ENCODE measurements at regions not wholly inside any gene's neighbourhood (a gene's known extent, or its start where the extent isn't known, plus 50 kb on each side); places are given as distances from the start of the nearest gene placed in this dataset.

- DNase-seq (ENCODE audit: low spot score in 2 of 2): no peak
- H3K27ac ChIP-seq: no peak overlapping the region
- H3K36me3 ChIP-seq: no peaks in the 10 kb centered on the region
- H3K4me1 ChIP-seq: no peaks in the 10 kb centered on the region
- H3K4me3 ChIP-seq: no peak overlapping the region
- H3K27me3 ChIP-seq: no peaks in the 10 kb centered on the region
- TF ChIP-seq CTCF (IDR thresholded peaks at IDR 0.05): no peak
- no peaks in the 10 kb centered on the region for H3K9me3 ChIP-seq
- intact Hi-C loops (cut with DNase I): no loop called here
Observed at GRCh38 chr7:113301983-113302382, 183.6 kb upstream of the SMIM30 start.

GRCh38 chr7:113301141-113301540 lies 182.8 kb upstream of the SMIM30 start:
- no peak for TF ChIP-seq CTCF (IDR thresholded peaks at IDR 0.05)
- H3K4me3 ChIP-seq: no peak overlapping the region
- H3K9me3 ChIP-seq: no peaks in the 10 kb centered on the region
- intact Hi-C loops (cut with DNase I): no loop called here
- no peaks in the 10 kb centered on the region for H3K36me3 ChIP-seq
- H3K4me1 ChIP-seq: no peaks in the 10 kb centered on the region
- no peaks in the 10 kb centered on the region for H3K27me3 ChIP-seq
- DNase-seq (ENCODE audit: low spot score in 2 of 2): no peak
- no peak overlapping the region for H3K27ac ChIP-seq

- H3K4me1 ChIP-seq: no peaks in the 10 kb centered on the region
- no peak for TF ChIP-seq CTCF (IDR thresholded peaks at IDR 0.05)
- no peaks in the 10 kb centered on the region for H3K27me3 ChIP-seq
- intact Hi-C loops (cut with DNase I): no loop called here
- no peak overlapping the region for H3K27ac ChIP-seq
- H3K36me3 ChIP-seq: no peaks in the 10 kb centered on the region
- H3K9me3 ChIP-seq: no peaks in the 10 kb centered on the region
- no peak for DNase-seq (ENCODE audit: low spot score in 2 of 2)
- no peak overlapping the region for H3K4me3 ChIP-seq
Observed at GRCh38 chr7:113299748-113300147, 181.4 kb upstream of the SMIM30 start.

GRCh38 chr7:113298501-113298900 lies 180.1 kb upstream of the SMIM30 start:
- Histone ChIP-seq H3K4me1 (no peaks in the 10 kb centered on the region), H3K27ac (no peak overlapping the region), H3K27me3 (no peaks in the 10 kb centered on the region), H3K36me3 (no peaks in the 10 kb centered on the region), H3K4me3 (no peak overlapping the region), H3K9me3 (no peaks in the 10 kb centered on the region)
- DNase-seq (ENCODE audit: low spot score in 2 of 2): no peak
- intact Hi-C loops (cut with DNase I): no loop called here
- no peak for TF ChIP-seq CTCF (IDR thresholded peaks at IDR 0.05)

GRCh38 chr7:113294750-113295149 lies 176.4 kb upstream of the SMIM30 start:
- H3K4me1 ChIP-seq: no peaks in the 10 kb centered on the region
- no peaks in the 10 kb centered on the region for H3K9me3 ChIP-seq
- no peak overlapping the region for H3K4me3 ChIP-seq
- intact Hi-C loops (cut with DNase I): no loop called here
- no peak for TF ChIP-seq CTCF (IDR thresholded peaks at IDR 0.05)
- H3K27ac ChIP-seq: no peak overlapping the region
- DNase-seq (ENCODE audit: low spot score in 2 of 2): no peak
- H3K36me3 ChIP-seq: no peaks in the 10 kb centered on the region
- no peaks in the 10 kb centered on the region for H3K27me3 ChIP-seq

GRCh38 chr7:113292105-113292504 lies 173.8 kb upstream of the SMIM30 start:
- Histone ChIP-seq H3K9me3 (no peaks in the 10 kb centered on the region), H3K27ac (no peak overlapping the region), H3K4me1 (no peaks in the 10 kb centered on the region), H3K27me3 (no peaks in the 10 kb centered on the region), H3K36me3 (no peaks in the 10 kb centered on the region), H3K4me3 (no peak overlapping the region)
- DNase-seq (ENCODE audit: low spot score in 2 of 2): no peak
- TF ChIP-seq CTCF (IDR thresholded peaks at IDR 0.05): no peak
- intact Hi-C loops (cut with DNase I): no loop called here

All from ascending aorta (tissue), 2 donors.